ENCODE measurements at regions not wholly inside any gene's neighbourhood (a gene's known extent, or its start where the extent isn't known, plus 50 kb on each side); places are given as distances from the start of the nearest gene placed in this dataset.

- H3K4me3 ChIP-seq (ENCODE audit: low read length), result no peak overlapping the region
- DNase-seq (ENCODE audit: low read depth), result no peak
- no peak for TF ChIP-seq CTCF (IDR thresholded peaks at IDR 0.05; ENCODE audit: insufficient read depth, low read depth, low read length, missing control alignments)
These were observed 51.3 kb upstream of the UXT start for GRCh38 chrX:47710252-47710651.

Measured in epithelial cell of esophagus (primary cell).